GM10266 (cell line): ENCODE measurements at regions not wholly inside any gene's neighbourhood (a gene's known extent, or its start where the extent isn't known, plus 50 kb on each side); places are given as distances from the start of the nearest gene placed in this dataset.

Experiments used
- DNase-seq: peaks from one replicate; pipeline ENCODE4 v3.0.0; 2012; ENCODE audit errors: extremely low spot score
- CTCF ChIP-seq: IDR thresholded peaks from 2 replicates; pipeline ENCODE4 v1.5.1; 2012; ENCODE audit warnings: mild to moderate bottlenecking, low read depth; ENCODE audit not compliant: control insufficient read depth, insufficient read depth; ENCODE audit errors: missing control alignments

DNA sequence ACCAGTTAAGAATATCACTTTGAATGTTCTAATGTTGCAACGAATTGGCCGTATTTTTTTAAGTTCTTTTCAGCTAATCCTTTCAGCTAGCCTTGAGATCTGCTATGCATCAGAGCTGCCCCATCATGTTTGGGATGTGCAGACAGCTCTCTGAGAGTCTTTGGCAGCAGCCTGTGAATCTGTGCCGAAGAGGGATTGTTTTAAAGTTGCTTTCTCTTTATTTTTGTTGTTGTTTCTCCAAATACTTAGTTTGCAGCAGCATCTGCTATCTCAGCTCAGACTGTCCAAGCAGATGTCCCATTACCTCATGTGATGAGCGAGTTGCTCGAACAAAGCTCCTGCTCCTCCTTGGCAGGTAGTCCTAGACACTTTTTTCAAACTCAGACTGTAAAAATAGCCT lies 1002.5 kb upstream of the INTU start:
- no peak for TF ChIP-seq CTCF

GRCh38 chr4:126633306-126633705 lies 999.5 kb upstream of the INTU start:
- TF ChIP-seq CTCF = no peak
- no peak for DNase-seq

More for the DNA sequence above, 1002.5 kb upstream of the INTU start:
- no peak for DNase-seq

DNA sequence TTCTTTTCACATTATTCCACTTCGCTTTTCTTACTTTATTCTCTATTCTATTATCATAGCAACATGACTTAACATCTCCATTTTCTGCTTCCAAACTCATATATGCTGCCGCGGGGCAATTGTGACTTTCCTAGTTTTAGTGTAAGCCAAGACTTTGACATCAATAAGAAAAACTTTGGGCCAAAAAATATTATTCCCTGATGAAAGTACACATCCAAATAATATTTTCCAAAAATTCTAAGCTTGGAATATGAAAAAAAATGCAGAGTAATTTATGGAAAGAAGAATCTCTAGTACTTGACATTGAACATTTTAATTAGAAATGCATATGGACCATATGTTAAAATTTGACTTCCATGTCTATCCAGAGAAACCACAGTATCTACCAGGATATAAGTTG lies 995.1 kb upstream of the INTU start:
- TF ChIP-seq CTCF = no peak
- DNase-seq = no peak

GRCh38 chr4:126647320-126647719 lies 985.4 kb upstream of the INTU start:
- no peak for DNase-seq
- no peak for TF ChIP-seq CTCF

DNA sequence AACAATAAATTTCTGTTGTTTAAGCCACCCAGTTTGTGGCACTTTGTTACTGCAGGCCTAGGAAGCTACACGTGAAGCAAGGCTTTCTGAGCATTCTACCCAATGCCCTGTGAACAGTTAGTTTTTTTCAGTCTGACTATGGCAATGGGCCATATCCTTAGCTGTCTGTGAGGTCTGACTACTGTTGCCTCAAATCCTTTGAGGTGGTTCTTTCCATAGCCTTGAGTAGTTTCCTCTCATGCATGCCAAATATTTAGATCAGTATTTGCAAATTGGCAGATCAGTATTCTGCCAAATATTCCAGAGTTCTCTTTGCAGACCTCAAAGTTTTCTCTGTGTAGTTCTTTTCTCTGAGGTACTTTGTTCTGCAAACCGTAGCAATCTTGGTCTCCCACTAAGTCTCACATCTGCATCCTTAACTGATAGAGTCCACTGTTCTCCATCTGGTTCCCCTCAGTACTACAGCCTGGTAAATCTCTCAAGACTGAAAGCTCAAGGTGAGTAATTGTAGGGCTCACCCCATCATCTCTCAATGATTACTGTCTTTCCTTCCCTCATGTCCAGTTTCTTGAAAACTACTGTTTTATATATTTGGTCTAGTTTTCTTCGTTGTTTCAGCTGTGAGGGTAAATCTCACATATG lies 984.9 kb upstream of the INTU start:
- TF ChIP-seq CTCF = no peak
- no peak for DNase-seq

DNA sequence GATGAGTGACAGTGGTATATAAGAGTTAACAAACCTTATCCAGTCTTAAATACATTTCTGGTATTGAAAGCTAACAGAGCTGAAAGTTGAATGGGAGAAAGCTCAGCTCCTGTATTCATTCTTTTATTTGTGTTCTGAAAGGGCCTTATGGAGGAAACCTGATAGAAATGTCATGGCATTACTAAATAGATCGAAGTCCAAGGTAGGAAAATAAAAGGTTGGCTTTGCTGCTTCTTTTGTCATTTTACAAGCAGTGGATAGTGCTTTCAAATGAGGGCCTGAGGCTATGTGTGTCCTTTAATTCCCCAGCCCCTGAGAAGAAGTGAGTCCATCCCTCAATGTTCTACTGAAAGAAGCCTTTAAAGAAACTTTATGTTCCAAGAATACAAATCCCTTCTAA lies 974.3 kb upstream of the INTU start:
- DNase-seq = no peak
- no peak for TF ChIP-seq CTCF

GRCh38 chr4:126661194-126661593 lies 971.6 kb upstream of the INTU start:
- no peak for TF ChIP-seq CTCF
- DNase-seq = no peak
